HG02938 (cell line): ENCODE measurements at regions not wholly inside any gene's neighbourhood (a gene's known extent, or its start where the extent isn't known, plus 50 kb on each side); places are given as distances from the start of the nearest gene placed in this dataset.
"Not testable (repeated sequence)": the region's sequence is repeated elsewhere in the genome, so short reads cannot be mapped to it uniquely, and the experiment has no call there.

Source experiments
- ATAC-seq: cut with Tn5 transposase; IDR thresholded peaks from one replicate; pipeline ENCODE4 v1.9.1; 2021; ENCODE audit warnings: mild to moderate bottlenecking, moderate library complexity; ENCODE audit not compliant: unreplicated experiment

DNA sequence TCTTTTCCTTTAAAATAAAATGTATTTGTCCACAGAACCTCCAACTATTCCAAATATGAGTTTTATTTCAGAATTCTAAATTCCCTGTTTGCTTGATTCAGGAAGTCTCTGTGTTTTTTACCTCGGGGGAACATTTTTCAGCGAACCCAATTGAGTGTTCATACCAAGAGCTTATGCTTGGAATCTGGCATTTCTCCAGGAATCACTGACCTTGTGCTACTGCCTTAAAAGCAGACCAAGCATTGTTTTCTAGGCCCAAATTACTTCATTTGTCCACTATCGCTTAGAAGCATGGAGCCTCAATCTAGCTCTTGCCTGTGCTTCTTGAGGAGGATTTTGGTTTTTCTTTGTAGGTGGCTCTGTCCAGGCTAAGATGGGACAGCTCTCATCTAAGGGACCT lies 59.4 kb downstream of the EBLN1 start:
- ATAC-seq: no peak

- no peak for ATAC-seq
These were observed 61.1 kb downstream of the EBLN1 start for GRCh38 chr10:22156750-22157149.

GRCh38 chr10:22152403-22152802 lies 65.4 kb downstream of the EBLN1 start:
- no peak for ATAC-seq

DNA sequence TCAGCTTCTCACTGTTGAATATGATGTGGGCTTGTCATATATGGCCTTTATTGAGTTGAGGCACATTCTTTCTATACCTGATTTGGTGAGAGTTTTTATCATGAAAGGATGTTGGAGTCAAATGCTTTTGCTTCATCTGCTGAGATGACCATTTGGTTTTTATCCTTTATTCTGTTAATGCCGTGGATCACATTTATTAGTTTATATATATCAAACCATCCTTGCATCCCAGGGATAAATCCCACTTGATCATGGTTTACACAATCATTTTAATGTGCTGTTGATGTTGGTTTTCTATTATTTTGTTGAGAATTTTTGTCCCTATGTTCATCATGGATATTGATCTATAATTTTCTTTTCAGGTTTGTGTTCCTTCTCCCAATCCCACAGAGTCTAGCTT lies 67.0 kb downstream of the EBLN1 start:
- ATAC-seq: no peak

DNA sequence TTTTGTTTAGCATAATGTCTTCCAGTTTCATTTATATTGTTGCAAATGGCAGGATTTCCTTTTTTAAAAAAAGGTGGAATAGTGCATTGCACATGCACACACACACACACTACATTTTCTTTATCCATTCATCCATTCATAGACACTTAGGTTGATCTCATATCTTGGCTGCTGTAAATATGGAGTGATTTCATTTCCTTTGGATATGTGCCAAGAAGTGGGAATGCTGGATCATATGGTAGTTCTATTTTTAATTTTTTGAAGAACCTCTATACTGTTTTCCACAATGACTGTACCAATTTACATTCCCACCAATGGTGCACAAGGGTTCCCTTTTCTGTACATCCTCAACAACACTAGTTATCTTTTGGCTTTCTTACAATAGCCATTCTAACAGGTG lies 68.9 kb downstream of the EBLN1 start:
- ATAC-seq: no peak

- not testable (repeated sequence) for ATAC-seq
These were observed 71.9 kb downstream of the EBLN1 start for GRCh38 chr10:22145873-22146272.

DNA sequence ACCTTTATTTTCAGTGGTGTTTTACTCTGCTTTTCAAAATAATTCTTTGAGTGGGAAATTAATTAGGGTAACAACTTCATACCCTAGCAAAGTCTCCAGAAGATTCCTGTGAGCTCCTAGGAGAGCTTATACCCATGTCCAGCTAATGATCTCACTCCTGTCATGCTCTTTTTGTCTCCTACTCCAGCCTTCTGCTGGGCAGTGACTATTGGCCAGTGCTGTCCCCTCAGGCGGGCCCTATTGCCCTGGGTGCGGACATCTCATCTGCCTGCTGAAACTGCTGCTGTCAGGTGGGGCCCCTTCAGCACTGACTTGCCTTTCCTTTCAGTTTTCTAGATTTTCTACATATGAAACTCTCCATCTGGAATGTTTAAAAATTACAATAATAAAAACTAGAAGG lies 80.3 kb downstream of the EBLN1 start:
- no peak for ATAC-seq

DNA sequence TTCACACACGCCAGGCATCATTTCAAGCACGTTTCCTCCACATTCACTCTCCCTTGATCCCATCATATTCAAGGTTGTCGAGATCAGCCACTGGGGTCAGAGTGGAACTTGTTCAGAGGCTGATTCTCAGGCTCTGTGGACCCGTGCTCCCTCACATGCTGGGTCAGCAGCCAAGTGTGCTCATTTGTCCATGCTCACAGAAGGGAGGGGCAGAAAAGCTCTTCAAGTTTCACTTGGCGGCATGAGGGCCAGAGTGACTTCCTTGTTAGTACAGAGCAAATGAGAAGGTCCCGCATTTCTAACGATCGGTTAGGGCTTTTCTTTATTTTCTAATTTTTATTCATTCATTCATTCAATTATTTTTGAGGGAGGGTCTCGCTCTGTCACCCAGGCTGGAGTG lies 82.2 kb downstream of the EBLN1 start:
- ATAC-seq: no peak

GRCh38 chr10:22133749-22134624 lies 83.8 kb downstream of the EBLN1 start:
- ATAC-seq: peak; percentile 78

- not testable (repeated sequence) for ATAC-seq
These were observed 87.0 kb downstream of the EBLN1 start for GRCh38 chr10:22130824-22131223.

DNA sequence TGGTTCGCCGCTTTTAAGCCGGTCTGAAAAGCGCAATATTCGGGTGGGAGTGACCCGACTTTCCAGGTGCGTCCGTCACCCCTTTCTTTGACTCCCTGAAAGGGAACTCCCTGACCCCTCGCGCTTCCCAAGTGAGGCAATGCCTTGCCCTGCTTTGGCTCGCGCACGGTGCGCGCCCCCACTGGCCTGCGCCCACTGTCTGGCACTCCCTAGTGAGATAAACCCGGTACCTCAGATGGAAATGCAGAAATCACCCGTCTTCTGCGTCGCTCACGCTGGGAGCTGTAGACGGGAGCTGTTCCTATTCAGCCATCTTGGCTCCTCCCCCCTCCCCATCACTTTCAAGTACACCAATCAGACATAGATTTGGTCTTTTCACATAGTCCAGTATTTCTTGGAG lies 88.2 kb downstream of the EBLN1 start:
- ATAC-seq: not testable (repeated sequence)

GRCh38 chr10:22121181-22121580 lies 96.6 kb downstream of the EBLN1 start:
- not testable (repeated sequence) for ATAC-seq

DNA sequence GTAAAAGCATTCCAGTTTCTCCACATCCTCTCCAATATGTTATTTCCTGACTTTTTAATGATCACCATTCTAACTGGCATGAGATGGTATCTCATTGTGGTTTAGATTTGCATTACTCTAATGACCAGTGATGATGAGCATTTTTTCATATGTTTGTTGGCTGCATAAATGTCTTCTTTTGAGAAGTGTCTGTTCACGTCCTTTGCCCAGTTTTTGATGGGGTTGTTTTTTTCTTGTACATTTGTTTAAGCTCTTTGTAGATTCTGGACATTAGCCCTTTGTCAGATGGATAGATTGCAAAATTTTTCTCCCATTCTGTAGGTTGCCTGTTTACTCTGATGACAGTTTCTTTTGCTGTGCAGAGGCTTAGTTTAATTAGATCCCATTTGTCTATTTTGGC lies 97.7 kb downstream of the EBLN1 start:
- ATAC-seq: not testable (repeated sequence)

DNA sequence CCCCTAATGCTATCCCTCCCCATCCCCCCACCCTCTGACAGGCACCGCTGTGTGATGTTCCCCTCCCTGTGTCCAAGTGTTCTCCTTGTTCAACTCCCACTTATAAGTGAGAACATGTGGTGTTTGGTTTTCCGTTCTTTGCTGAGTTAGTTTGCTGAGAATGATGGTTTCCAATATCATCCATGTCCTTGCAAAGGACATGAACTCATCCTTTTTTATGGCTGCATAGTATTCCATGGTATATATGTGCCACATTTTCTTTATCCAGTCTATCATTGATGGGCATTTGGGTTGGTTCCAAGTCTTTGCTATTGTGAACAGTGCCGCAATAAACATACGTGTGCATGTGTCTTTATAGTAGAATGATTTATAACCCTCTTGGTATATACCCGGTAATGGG lies 98.2 kb downstream of the EBLN1 start:
- not testable (repeated sequence) for ATAC-seq

DNA sequence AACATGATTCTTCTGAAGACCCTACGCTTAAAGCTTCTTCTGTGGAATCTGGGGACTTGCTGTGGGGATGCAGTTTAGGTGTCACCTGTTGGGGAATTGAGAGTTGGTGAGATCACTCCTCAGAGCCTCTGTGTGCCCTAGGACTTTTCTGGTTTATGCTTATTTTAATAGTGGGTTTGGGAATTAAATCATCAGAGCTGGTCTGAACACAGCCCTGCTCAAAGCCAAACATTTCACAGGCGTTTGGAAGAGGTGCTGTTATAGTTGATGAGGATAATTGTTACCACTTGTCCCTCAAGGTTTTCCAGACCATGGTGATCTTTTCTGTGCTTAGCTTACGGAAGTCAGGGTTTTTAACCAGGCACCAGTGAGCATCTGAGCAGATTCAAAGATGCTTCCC lies 106.1 kb downstream of the EBLN1 start:
- no peak for ATAC-seq

DNA sequence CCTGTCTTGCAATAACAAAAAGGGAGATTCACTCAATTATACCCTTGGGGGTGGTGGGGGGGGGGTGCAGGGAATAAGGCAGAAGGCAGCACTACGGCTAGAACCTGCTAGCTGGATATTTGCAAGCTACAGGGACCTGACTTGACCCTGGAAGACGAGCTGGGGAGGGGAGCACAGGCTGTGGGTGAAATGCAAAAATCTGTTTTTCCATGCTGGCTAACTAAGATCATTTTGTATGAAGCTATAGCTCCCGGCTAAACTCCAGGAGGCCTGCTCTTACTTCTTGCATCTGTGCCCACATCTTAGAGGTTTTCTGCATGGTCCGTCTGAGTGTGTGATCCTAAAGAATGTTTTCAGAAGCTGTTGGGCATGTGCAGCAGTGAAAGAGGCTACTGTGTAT lies 106.6 kb downstream of the EBLN1 start:
- no peak for ATAC-seq

DNA sequence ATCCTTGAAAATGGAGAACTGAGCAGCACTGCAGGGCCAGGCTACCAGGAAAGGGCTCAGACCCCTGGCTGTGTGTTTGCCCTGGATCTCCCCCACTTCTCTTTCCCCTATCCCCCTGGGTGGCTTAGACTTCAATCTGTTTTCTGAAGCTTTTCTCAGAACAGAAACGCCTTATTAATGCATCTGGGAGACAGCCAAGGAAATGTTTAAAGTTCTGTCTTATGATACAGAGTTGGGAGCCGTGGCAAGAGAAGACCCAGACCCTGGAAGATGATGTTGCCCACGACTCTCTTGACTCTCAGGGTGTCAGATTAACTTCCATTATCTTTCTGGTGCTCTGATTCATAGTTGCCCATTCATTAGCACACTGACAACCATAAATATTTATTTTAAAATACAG lies 107.1 kb downstream of the EBLN1 start:
- no peak for ATAC-seq

GRCh38 chr10:22105270-22105669 lies 101.7 kb upstream of the DNAJC1 start:
- ATAC-seq: no peak

- no peak for ATAC-seq
These were observed 100.4 kb upstream of the DNAJC1 start for GRCh38 chr10:22103701-22104470.

GRCh38 chr10:22097696-22098095 lies 94.2 kb upstream of the DNAJC1 start:
- no peak for ATAC-seq

DNA sequence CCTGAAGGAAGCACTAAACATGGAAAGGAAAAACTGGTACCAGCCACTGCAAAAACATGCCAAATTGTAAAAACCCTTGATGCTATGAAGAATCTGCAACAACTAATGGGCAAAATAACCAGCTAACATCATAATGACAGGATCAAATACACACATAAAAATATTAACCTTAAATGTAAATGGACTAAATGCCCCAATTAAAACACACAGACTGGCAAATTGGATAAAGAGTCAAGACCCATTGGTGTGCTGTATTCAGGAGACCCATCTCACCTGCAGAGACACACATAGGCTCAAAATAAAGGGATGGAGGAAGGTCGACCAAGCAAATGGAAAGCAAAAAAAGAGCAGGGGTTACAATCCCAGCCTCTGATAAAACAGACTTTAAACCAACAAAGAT lies 87.7 kb upstream of the DNAJC1 start:
- ATAC-seq: not testable (repeated sequence)

GRCh38 chr10:22087402-22087738 lies 83.8 kb upstream of the DNAJC1 start:
- no peak for ATAC-seq
